ENCODE measurements at regions not wholly inside any gene's neighbourhood (a gene's known extent, or its start where the extent isn't known, plus 50 kb on each side); places are given as distances from the start of the nearest gene placed in this dataset.

DNA sequence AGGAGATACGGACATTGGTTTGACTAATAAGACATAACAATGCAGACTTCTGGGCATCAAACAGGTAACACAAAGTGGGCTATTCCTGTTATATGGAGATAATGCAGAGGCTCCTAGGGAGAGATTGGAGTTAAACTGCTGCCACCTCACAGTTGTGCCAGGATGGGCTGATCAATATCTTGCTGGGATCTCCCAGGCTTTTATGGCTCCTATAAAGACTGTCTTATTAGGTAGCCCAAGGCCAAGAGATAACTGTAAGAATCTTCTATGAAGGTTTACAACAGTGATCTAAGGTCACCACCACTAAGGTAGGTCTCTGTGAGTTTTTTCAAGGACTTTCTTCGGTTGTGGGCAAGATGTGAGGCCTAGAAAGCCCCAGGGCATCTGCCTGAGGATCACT, 345.8 kb downstream of the KLF5 start:
- DNase-seq (ENCODE audit: low read depth in 2 of 2): no peak

DNA sequence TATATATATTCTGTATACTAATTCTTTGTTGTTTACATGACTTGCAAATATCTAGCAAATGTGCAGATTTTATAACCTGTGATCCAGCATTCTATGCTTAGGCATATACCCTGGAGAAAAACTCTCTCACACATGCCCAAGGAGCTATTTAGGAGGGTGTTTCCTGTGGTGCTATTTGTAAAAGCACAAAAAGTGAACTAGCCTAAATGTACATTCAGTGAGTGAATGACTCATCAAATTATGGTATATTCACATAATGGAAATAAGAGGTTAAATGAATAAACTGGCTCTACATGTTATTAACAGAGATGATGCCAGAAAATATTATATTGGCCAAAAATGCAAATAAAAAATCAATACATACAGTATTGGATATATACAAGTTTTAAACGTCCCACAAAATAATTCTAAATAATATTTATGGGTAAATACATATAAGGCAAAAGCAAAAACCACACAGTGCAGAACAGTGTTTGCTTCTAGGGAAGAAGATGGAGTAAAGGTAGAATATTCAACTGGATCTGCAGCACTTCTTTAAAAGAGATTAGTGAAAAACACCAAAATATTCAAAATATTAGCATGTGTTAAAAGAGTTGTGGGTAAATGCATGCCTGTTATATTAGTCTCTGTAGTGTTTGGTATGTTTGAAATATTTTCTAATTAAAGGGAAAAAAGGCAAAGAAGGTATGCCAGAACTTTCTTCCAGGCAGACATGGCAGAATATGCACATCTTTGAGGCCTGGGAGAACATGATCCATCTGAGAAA, 344.7 kb downstream of the KLF5 start:
- DNase-seq (ENCODE audit: low read depth in 2 of 2): no peak

DNA sequence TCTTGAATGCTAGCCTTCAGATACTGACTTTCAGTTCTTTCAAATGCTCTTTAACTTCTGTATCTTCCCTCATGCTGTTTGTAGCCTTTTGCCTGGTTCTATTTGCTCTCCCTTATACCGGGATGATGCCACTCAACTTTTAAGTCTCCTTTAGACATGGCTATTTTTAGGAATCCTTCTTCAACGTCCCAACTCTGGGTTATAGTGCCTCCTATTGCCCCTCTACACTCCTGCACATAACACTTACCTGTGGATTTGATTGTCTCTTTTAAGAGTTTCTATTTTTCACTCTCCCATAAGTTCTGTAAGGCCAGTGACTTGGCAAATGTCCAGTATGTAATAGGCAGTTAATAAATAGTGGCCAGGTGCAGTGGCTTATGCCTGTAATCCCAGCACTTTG, 343.0 kb downstream of the KLF5 start:
- no peak for DNase-seq (ENCODE audit: low read depth in 2 of 2)

DNA sequence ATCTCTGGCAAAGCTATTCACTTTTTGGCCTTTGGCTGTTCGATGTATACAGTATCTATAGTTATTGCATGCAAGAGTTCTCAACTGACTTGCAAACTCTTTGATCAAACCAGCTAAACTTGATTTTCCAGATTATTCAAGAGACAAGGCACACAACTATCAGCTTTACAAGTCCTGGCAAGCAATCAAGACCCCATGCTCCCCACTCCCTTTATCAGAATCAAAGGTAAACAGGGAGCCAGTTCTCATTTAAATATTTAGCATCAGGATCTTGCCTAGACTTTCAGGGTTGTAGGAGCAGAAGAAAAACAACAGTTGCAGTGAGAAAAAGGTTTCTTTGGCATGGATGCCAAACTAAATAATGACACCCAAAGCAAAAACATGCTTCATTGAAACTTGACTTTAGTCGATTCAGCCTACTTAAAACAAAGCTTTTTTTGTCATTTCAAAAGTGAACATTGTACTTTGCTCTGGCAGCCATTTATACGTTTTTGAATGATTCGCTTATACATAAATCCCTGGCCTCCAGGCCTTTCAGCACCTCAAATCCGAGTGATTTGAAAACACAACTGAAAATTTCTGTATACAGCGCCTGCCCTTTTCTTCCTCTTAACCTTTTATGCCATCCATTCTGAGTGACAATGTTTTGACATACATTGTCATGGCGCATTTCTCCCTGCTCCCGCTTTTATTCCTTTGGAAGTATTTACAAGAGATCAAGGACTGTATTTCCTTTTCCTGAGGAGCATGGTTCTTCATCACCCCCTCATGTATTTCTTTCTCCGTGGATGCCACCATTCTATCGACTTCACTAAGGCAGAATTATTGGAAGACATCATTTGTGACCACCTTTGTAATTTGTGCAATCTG, 340.8 kb downstream of the KLF5 start:
- DNase-seq (ENCODE audit: low read depth in 2 of 2): no peak

DNA sequence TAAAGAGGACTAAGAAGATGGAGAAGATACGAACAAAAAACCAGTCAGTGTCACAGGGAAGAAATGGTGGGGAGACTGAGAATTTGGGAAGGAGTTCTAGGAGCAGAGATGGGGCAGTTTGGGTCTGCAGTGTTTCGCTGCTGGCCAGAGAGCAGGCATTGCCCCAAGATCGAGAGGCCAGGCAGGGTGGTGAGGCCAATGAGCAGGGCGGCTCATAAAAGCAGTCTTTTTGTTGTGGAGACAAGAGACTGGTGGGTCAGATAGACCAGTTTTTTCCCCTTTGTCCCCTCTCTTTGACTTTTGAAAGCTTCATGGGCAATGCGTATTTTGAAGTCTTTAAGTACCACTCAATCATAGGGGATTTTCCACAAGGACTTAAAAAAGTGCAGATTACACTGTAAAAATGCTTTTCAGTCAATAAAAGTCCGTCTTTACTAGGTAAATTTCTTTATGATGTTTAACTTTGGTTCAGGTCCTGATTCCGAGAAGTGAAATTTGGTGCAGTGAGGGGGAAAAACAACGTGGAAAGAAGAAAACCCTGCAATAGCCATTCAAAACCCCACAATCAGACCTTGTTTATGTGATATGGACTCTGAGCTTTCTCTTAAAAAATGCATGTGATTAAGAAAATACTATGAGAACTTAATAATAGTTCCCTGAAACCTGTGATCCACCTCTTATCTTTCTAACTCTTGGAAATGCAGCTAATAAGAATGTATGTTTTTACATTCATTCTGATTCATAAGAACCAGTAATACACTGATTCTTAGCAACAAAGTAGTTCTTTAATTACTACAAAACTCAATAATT, 338.9 kb downstream of the KLF5 start:
- no peak for DNase-seq (ENCODE audit: low read depth in 2 of 2)

DNA sequence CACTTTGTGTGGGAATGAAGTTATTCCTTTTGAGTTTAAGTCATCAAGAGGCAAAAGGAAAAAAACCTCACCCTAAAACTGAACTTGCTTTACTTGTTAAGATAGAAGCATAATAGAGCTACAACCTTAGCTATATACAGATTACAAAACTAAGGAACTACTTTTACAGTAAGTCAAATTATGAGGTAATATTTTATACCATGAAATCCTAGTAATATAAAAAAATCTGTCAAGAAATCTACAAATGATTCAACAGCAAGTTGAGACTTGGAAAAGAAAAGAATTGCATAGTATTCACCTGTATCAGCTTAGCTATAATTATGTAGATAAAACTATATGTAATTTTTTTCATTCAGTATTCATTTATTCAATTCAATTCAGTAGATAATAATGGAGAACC, 335.3 kb downstream of the KLF5 start:
- DNase-seq (ENCODE audit: low read depth in 2 of 2): no peak

DNA sequence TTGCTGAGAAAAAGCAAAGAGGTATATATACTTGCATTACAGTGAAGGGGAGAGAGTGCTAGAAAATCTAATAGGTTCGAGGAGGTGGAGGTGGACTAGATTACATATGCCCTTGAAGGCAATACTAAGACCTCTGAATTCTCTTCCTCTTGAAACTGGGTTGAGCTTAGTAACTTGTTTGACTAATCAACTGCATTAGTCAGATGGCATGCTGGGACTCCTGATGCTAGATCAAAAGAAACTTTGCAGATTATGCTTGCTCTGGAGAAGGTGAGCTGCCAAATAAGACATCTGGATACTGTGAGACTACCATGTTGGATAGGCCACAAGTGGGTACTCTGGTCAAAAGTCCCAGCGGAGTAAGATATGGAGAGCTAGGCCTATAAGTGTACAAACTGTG, 331.3 kb downstream of the KLF5 start:
- DNase-seq (ENCODE audit: low read depth in 2 of 2): no peak

DNA sequence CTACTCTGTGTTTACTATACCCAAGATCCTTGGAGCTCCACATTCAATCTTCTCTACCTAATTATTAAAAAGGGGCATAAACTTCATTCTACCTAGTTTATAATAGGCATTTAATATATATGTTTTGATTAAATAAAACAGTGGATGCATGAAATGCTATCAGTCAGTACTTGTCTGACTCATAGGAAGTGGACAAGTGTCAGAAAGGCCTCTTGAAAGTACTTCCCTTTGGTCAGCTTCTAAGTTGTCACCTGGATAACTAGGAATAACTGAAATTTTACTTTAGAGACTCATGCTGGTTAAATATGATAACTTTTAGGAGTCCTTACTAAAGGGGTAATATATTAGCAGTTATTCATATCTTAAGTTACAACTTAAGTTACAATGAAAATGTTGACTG, 329.8 kb downstream of the KLF5 start:
- DNase-seq (ENCODE audit: low read depth in 2 of 2): no peak

DNA sequence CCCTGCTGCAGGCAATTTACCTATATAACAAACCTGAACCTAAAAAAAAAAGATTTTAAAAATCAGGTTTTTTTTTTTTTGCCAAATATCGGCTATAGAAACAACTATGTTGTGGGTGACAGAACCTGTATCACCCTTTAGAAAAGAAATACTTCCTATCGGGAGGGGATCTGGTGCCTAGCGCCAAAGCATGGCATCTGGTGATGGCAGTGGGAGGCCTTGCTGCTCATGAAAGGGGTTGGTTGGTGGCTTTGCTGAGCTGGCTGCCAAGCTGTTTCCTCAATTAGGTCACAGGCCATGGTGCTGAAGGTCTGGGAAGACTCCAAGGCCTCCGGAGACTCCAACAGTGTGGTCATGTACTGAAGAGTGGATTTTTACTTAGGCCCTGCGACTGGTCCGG, 328.5 kb downstream of the KLF5 start:
- no peak for DNase-seq (ENCODE audit: low read depth in 2 of 2)

DNA sequence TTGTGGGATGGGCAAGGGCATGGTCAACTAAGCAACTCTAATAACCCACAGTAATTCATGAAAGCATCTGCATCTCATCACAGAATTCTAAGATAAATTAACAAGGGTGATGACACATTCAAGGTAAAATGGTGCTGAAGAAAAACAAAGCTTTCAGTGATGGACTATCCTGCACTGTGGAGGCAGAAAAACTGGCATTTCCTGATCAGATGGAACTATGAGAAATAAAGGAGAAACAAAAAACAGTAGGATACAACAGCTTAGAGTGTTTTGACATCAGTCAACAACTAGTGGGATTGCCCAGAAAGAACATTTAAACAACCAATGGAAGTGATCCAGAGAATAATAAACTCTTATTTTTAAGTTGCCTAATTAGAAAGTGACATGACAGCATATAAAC, 327.0 kb downstream of the KLF5 start:
- no peak for DNase-seq (ENCODE audit: low read depth in 2 of 2)

DNA sequence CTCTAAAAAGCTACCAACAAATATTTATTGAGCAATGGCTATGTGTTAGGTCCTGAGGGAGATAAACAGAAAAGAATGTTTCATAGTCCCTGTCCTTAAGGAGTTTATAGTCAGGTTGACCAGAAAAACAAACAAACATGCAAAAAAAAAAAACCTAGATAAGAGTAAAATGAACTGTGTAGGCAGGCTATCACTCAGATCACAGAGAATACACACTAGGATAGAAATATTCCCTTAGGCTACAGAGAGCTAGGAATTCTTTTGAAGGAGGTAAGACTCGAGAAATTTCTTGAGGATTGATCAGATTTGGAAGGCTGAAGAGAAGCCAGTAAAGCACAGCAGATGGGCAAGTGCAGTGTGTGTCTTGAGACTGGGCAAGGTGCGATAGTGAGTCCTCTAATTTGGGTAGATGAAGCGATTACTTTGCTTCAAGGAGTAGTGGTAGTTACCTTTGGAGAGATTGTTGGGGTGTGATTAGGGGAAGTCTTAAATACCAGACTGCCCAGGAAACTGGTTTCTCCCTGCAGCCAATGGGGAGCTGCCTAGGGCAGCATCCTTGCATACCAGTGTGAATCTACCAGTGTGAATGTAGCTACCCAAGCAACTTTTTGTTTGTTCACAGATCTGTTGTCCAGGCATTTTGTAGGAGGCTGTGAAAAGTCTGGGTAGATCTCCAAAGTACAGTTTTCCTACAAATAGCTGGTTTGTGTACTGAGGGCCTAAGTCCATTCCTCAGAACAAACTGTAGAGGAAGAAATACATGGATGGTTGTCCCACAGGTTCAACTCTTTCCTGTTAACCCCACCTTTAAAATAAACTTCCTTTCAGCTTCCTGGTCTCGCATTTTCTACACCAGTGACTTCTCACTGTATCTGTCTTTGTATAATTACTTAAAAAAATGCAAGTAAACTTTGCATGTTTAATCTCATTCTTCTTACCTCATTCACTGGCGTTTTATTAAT, 314.1 kb downstream of the KLF5 start:
- no peak for DNase-seq (ENCODE audit: low read depth in 2 of 2)

DNA sequence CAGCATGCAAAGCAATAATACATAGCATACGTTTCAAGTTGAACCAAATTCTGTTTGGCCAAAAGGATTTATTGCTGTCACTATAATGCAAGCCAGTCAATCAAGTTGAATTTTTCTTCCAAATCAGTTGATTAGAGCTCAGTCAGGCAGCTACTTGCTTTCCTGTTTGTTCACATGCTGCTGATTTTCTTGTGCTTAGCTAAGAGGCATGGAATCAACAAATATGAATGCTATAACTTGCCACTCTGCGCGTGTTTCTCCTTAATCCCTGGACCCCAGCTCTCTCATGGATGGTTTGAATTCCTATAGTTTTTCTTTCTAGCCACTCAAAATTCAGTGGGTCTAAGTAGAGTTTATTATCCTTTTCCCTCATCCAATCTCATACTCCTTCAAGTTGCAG, 311.3 kb downstream of the KLF5 start:
- DNase-seq (ENCODE audit: low read depth in 2 of 2): no peak

DNA sequence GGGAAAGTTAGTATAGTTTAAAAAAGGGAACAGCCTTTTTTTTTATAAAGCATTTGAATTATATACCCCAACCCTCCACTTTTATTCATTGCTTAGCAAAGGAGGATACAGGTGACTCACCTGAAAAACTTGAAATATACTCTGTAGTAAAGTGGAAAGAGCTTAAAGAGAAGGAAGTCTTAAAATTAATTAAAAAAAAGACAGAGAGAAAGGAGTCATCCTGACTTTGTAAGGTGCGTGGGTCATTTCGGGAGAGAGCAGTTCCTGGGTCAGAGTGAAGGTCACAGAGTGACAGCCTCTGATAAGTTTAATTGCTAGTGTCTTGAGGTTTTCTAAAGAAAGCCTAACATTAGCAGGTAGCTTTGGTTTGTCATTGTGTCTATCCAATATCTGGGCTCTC, 310.3 kb downstream of the KLF5 start:
- no peak for DNase-seq (ENCODE audit: low read depth in 2 of 2)

DNA sequence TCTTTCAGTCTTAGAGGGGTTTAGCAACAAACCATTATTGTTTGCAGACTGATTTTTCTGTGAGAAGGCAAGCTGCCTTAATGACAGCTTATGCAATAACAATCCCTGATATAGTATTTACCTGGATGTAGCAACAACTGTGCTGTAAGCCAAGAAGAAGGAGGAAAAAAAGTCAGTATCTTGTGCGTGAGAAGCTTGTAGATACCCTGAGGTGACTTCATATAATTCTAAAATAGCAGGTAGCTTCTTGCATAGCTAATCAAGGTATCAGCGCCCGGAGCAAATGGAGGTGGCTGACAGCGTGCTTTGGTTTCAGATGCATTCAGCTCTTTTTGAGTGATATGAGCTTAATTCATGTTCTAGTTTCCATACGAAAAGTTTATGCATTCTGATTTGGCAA, 309.8 kb downstream of the KLF5 start:
- no peak for DNase-seq (ENCODE audit: low read depth in 2 of 2)

DNA sequence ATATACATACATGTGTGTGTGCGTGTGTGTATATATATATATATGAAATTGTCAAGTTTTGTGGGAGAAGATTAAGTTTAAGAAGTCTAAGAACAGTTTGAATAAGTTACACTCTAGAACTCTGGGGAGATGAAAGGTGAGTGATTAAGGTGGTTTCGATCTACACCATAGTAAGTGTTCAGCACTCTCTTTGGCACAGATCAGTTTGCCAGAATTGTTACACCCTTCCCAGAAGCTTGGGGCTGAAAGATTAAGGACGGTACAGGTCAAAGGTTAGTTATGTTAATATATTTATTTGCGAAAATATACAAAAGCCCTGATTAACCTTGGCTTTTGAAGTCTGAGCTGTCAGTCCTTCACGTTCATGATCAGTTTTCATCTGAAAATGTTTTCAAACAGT, 309.1 kb downstream of the KLF5 start:
- DNase-seq (ENCODE audit: low read depth in 2 of 2): no peak

DNA sequence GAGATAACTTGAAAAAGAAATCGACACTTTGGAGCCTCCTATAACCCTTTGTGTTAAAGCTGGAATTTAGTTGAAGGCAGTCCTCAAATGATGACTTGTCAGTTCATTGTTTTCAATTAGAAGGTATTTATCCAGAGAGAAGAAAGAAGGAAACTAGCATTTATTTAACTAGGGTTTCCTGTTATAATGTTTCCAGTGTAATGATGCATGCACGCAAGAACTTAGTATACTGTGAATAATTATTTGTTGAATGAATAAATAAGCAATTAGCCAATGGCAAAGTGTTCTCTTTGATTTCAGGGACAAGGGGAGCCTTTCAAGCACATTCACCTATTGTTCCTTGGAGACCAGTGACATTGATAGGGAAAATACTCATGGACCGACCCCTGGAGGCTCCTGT, 307.4 kb downstream of the KLF5 start:
- no peak for DNase-seq (ENCODE audit: low read depth in 2 of 2)

DNA sequence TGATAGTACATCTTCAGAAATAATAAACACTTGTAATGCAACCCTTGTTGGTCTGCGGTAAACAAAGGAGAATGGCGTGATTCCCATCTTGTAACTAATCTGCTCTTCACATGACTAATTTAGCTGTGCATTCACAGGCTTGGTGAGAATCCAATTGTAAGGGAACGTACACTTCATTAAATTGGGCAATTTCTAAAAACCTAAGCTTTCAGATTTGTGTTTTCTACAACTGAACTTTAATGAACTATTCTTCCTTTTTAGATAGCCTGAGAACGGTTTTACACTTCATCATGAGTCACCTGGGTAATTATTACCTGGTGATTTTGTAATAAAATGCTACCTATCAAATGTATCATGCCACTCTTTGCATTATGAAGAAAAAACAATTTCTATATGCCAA, 306.9 kb downstream of the KLF5 start:
- no peak for DNase-seq (ENCODE audit: low read depth in 2 of 2)

DNA sequence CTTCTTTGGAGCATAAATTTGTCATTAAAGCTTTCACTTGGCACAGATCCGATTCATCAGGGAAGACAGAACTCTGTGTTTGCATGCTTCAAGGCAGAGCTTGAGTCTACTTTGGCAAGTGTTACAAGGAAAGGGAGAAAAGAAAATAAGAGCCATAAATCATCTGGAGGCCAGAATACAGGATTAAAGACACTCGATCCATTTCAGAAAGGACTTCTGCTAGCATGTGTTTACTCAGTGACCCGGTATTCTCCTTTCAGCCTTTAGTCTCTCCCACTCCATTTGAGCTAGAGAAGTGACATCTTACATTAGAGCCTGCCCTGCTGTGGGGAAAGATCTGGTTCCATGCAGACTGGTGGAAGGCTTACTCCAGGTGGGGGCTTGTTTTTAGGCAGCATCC, 306.4 kb downstream of the KLF5 start:
- DNase-seq (ENCODE audit: low read depth in 2 of 2): no peak

DNA sequence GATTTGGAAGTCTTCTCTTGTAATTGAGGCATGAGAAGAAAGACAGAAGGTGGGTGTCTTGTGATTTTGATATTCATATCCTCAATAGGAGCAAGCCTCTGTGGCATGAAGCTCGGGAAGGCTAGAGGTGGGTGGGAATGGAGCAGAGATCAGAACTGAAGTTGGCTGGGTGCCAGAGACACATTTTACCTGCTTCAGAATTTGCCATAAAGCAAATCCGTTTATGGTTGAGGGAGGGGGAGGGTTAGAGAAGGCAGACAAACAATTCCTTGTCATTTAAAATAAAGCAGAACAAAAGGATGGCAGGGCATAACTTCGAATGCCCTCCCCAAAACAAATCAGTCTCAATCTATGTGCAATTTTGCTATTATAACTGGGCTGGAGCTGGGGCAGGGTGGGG, 305.9 kb downstream of the KLF5 start:
- DNase-seq (ENCODE audit: low read depth in 2 of 2): no peak

DNA sequence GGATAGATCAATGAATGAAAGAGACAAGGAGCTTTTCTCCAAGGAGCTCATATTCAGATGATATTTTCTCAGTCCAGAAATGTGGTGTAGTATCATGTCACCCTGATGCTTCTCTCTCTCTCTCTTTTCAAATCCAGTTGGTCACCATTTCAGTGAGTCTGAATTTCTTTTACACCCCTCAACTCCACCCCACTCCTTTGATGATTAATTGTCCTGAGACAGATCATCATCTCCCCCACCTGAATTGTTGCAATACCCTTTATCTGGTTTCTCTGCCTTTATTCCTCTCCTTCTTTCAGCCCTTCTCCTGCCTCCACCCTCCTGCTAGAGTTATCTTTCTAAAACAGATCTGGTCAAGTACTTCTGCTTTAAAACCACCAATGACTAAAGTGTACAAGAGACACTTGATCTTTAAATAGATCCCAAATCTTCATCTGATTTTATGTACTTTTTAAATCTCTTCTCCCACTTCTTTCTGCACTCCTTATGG, 299.8 kb downstream of the KLF5 start:
- DNase-seq (ENCODE audit: low read depth in 2 of 2): no peak

DNA sequence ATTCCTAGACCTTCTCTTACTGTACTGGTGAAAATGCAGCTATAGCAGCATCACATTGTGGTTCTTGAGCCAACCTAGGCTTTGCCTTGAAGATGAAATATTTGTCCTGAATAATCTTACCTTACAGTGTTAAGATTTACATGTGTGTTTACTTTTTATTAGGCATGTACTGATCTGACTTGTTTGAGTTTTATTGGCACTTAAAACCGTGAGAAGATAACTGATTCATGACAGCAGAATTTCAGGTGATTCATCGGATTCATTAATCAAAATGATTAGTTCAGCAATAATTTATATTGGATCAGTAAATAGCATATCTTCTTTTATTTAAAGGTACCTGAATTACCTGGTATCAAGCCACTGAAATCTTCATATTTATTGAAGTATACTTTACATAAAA, 296.3 kb downstream of the KLF5 start:
- no peak for DNase-seq (ENCODE audit: low read depth in 2 of 2)
